NCI-H1436 (cell line): ENCODE measurements at regions not wholly inside any gene's neighbourhood (a gene's known extent, or its start where the extent isn't known, plus 50 kb on each side); places are given as distances from the start of the nearest gene placed in this dataset.

ENCODE experiments used
- DNase-seq: peaks from one replicate; lab custom pipeline; 2025; lab: John Stamatoyannopoulos, UW

DNA sequence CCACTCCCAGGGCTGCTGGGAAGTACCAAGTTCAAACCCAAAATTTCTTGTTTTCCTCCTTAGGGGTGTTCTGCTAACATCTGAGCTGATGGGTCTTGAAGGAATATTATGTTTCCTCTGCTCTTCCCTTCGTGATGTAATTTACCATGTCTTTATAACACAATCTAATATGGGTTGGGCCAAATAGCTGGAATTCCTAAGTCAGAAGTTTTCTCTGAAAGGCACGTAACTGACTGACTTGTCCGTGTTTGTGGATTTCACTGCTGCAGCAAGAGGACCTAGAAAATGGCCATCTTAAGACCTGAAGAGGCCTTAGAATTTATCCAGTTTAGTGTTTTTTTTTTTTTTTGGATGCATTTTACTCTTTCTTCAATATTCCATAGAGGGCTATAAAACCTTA is 256.7 kb downstream of the DCDC2C start:
- DNase-seq = no peak

DNA sequence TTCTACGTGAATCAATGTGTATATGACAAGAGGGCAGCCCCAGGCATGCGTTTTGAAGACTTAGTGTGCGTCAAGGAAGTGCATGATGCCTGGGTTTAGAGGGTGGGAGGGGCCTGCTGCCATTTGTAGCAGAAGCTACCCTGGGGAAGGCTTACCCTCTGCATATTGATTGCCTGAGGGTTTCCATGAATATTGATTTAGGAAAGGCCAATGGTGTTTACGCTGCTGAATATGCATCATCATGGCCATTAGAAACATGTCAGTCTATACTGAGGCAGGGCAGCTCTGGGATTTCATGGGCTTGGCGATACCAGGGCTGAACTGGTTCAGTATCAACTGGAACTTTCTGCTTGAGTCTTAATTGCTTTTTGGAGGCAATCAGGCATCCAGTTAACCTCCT is 259.3 kb downstream of the DCDC2C start:
- DNase-seq = no peak

DNA sequence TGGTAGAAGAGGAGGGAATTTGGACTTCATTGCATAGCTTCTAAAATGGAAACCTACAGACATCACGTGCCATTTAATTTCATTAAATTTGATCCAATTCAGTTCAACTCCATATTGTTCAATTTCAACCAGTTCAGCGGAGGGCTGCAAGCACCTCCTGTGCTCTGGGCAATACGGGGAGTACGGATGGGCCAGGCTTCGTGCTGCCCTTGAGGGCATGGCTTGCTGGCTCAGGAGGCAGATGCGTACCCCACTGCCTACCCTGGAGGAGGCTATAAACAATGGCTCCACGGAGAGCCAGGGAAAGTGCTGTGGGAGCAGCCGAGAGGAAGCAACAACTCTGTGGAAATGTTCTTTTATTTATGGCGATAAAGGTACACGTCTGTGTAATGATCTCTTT is 261.8 kb downstream of the DCDC2C start:
- no peak for DNase-seq

DNA sequence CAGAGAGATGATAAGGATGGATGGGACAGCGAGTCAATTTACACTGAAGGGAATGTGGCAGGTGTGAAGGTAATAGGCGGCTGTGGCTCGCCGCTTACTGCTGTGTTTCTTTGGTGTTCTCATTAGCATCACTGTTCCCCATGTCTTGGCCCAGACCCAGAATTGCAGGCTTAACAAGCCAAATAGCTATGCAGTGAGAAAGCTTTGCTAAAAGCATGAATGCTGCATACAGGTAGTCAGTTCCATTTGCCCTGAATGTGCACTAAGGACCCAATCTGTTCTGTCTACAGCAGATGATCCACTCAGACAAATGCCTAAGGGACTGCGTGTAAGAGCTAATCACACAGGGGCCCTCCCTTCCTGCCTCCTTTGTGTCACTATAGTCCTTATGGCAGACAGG is 262.6 kb downstream of the DCDC2C start:
- peak; percentile 12 for DNase-seq

DNA sequence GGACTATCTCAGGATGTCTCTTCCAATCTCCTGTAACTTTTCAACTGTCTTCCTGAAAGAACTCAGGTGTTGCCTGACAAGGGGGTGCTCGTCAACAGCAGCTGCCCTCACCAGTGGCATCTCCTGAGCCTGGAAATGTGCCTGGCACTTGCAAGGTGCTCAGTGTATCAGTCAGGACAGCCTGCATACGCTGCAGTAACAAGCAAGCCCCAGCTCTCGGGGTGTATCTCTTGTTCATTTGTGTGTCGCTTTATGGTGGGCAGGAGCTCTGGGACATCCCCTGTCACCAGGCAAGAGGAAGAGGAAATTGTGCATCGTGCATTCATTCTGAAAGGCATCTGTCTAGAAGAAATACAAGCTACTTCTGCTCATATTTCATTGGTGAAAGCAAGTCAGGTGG is 263.1 kb downstream of the DCDC2C start:
- DNase-seq = no peak

DNA sequence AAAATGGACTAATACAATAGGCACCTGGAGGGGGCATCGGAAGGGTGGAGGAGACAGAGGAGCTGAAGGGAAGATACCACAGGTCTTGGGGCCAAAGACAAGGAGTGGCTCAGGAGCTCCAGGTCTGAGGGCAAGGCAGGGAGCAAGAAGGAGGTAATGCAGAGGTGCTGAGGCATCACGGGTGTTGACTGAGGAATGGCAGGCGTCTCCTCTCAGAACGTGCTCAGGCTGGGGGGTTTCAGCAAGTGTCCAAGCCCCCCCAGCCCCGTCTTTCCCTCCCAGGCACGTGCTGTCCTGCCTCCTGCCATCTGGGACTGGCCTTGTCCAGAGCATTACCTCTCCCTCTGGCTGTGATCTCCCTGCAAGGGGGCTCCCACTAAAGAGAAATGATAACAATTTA is 265.4 kb downstream of the DCDC2C start:
- DNase-seq = no peak

DNA sequence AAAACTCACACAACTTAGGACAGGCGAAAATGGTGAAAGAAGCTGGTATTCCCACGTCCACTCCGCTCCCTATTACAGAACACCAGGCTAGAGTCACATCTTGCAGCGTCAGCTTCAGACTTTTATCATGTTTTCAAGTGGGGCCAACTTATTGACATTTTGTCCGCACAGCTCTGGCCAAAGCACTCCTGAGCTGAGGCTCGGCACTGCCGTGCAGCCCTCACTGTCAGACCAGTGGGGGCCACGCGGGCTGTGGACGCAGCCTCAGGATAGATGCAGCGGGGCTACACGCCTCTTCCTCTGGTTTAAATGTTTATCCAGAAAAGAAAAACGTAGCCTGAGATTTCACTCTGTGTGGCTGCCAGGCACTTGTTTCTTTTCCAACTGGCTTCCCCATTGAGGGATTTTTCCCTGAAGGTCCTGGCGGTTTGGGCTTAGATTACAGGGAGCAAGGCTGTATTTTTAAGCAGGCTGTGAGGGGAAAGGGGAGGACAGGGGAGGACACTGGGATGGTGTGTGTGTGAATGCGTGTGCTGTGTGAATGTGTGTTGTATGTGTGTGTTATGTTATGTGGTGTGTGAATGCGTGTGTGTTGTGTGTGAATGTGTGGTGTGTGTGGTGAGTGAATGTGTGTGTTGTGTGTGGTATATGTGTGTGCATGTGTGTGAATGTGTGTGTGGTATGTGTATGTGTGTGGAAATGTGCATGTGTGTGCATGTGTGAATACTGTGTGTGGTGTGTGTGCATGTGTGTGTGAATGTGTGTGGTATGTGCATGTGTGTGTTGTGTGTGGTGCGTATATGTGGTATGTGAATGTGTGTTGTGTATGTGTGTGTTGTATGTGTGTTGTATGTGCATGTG is 267.6 kb downstream of the DCDC2C start:
- no peak for DNase-seq

DNA sequence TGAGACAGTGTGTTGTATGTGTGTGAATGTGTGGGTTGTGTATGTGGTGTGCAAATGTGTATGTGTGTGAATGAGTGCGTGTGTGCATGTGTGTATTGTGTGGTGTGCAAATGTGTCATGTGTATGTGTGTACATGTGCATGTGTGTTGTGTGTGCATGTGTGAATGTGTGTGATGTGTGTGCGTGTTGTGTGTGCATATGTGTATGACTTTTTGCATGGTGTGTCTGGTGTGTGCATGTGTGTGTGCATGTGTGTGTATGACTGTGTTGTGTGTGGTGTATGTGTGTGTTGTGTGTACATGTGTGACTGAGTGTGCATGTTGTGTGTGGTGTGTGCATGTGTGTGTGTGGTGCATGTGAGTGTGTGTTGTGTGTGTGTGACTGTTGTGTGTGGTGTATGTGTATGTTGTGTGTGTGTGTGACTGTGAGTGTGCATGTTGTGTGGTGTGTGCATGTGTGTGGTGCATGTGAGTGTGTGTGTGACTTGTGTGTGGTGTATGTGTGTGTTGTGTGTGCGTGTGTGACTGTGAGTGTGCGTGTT is 268.3 kb downstream of the DCDC2C start:
- no peak for DNase-seq

DNA sequence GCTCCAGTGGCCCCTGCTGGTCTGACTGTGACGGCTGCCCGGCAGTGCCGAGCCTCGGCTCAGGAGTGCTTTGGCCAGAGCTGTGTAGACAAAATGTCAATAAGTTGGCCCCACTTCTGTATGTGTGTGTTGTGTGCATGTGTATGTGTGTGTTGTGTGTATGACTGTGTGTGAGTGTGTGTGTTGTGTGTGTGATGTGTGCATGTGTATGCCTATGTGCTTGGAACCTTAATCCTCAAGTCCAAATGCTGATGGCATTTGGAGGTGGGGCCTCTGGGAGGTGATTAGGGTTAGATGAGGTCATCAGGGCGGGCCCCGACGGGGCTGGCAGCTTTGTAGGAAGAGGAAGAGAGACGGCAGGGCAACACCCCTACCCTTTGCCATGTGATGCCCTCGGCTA is 269.0 kb downstream of the DCDC2C start:
- DNase-seq = no peak

DNA sequence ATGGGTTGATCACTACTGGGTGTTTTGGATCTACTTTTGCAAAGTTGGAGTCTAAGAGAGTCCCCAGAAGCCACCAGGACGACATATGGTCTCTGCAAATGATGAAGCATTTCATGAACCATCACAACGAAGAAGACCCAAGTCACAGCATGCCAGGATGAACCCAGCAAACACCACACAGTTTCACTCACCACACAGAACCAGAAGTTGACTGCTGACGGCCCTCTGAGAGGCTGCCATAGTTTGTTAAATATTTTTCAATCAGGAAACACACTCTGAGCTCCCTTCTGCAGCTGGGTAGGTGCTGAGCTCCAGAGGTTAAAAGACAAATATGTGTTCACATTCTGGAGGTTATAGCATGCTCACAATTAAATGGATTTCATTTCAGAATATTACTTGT is 271.4 kb downstream of the DCDC2C start:
- no peak for DNase-seq

DNA sequence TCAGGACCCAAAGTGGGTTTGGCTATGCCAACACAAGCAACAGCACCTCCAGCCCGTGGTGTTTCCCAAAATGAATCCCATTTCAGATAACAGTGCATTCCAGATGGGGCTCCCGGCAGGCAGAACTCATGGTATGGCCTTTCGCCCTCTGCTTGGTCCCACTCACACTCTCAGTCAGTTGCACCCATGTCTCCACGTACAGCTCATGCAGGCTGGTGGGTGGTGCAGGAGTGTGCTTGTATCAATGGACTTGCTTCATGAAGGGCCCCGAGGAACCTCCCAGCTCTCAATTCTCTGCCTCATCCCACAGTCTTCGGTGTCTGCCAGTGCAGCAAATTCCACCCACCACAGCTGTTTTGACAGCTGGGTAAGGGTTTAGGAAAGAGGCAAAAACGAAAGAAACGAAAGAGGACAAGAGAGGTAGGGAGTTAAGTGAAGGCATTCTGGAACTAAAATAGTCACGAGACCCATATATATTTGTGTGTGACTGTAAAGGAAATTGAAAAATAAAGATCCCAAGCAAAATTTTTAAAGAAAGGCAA is 278.1 kb downstream of the DCDC2C start:
- DNase-seq = no peak

DNA sequence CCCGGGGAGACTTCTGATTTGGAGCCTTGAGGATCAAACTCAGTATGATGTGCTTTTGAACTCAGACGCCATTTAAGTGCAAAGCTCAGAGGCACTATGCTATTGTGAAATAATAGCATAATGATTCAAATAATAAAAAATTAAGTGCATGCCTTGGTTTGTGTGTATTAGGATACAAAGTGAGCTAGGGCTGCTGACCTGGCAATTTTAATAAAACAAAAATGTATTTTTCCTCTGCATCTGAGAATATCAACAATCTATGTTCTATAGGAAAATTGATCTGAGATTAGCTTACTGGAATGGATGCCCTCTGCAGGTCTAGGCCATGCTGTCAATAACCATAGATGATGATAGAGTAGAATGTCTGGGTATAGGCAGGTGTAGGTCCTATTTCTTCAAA is 278.8 kb downstream of the DCDC2C start:
- DNase-seq = no peak

DNA sequence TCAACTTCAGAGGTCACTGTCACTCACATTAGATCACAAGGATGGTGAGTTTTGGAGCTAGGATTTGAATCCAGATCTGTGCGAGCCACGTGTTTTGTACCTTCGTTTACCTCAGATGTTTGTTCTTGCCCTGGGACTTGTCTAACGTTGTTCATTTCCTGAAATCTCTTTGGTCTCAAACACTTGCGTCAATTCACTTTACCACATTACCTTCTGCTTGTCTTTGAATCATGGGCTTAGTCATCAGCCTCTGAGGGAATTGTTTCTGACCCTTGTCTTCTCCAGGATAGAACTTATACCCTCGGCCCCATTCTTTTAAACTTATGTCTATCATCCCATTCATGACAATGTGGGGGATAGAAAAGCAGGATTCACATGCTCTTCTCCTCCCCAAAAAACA is 282.7 kb downstream of the DCDC2C start:
- no peak for DNase-seq

DNA sequence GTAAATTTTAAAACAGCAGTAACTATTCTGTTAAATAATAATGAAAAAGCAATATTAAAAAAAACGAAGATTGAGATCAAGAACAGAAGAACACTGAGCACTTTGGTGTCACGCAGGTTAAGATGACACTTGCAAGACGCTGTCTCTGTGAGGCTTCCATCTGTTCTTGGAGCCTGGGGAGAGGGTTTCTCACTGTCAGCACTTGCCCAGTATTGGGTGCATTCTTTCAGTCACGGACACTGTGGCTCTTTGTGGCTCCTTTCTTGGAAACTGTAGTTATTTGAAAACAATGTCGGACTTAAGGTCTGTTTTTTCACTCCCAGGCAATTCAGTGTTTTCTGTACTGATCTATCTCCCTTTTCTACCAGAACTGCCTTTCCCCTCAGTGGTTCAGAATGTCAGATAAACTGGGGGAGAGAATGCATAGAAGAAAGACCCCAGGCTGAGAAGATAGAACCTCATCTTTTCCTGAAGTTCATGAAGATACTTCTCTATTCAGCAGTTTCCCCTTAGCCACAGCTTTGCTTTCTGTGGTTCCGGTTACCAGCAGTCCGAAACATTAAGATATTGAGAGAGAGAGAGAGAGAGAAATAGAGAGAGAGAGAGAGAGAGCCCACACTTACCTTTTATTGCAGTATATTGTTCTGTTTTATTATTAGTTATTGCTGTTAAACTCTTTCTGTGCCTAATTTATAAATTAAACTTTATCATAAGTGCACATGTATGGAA is 283.3 kb downstream of the DCDC2C start:
- DNase-seq = no peak

DNA sequence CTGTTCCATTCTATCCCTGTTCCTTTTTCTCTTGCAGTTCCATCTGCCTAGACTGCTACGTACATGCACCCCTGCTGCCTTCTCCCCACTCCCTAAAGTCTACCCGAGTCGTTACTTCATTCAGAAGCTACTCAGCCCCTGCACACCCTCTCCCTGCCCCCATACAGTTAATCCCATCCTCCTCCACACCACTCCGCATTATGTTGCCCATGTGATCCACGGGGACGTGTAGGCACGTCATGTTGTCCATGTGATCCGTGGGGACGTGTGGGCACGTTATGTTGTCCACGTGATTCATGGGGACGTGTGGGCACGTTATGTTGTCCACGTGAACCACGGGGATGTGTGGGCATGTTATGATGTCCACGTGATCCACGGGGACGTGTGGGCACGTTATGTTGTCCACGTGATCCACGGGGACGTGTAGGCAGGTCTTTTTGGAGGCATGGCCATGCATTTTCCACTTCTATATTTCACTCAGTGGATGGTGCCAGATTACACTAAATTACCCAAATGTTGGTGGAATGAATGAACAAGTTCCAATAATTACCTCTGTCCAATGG is 299.5 kb downstream of the DCDC2C start:
- no peak for DNase-seq

DNA sequence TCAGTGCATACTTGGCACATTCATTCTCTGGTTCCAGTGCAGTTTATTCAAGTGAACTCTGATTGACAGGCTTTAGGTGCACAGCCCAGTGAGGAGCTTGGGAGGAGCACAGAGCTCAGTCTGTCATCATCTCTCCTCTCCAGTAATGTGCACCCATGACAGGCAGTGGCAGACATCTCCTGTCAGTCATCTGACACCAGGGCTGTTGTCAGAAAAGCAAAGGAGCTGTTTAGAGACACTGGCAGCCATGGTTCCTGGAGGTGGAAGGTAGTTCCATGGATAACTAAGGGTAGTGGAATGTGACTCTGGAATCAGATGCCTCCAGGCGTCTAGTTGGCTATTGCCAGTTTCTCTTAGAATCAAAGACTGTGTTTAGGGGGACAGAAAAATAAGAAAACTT is 308.8 kb downstream of the DCDC2C start:
- DNase-seq = no peak

DNA sequence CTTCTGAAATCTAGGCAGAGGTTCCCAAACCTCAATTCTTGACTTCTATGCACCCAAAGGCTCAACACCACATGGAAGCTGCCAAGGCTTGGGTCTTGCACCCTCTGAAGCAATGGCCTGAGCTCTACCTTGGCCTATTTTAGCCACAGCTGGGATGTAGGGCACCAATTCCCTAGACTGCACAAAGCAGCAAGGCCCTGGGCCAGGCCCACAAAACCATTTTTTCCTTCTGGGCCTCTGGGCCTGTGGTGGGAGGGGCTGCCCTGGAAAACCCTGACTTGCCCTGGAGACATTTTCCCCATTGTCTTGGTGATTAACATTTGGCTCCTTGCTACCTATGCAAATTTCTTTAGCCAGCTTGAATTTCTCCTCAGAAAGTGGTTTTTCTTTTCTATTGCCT is 315.2 kb downstream of the DCDC2C start:
- DNase-seq = no peak

DNA sequence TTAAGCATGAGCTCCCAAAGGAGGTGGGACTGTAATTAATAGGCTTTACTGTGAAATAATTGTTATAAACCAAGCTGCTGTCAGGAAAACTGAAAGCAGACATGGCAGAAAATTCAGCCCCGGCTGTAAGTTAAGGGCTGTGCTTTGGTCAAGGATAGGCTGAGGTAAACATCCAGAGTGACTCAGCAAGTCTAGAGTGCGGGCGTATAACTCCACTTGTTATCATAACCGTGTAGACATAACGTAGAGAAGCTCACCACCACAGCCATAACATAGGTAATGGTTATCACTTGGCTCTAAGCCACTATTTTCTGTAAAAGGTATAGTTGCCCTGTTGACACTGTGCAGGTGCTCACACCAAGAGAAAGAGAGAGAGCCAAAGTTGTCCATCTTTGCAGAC is 316.8 kb downstream of the DCDC2C start:
- no peak for DNase-seq

DNA sequence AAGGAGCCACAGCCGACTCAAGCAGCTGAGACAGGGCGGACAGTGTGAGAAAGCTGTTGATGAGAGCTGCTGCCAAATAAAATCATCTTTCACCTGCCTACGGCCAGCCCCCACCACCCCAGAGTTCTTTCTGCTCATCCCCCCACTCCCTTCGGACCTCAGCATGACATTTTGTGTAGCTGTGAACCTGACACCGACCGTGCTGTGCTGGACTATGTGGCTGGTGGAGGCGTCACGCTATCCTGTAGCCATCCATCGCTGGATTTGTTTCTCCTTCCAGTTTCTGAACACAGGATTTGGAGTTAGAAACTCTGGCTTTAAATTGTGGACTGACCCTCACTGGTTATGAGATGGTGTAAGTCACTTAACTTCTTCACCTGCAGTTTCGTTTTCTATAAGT is 317.3 kb downstream of the DCDC2C start:
- DNase-seq = no peak

DNA sequence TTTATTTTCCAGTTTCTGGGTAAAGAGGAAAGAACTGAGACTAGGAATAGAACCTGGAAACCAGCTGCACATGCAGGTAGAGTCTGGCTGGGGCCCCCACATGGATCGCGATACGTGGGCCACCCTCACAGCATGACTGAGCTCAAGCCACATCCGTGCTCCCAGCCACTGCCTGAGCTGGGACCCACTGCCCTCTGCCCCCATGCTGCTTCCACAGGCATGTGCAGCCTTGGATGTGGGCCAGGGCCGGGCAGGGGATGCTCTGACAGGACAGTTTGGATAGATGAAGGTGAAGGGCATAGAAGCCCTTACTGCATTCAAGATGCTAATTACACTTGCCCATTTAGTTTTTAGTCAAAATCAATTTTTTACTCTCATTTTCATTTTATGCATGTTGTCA is 321.2 kb downstream of the DCDC2C start:
- DNase-seq = no peak

DNA sequence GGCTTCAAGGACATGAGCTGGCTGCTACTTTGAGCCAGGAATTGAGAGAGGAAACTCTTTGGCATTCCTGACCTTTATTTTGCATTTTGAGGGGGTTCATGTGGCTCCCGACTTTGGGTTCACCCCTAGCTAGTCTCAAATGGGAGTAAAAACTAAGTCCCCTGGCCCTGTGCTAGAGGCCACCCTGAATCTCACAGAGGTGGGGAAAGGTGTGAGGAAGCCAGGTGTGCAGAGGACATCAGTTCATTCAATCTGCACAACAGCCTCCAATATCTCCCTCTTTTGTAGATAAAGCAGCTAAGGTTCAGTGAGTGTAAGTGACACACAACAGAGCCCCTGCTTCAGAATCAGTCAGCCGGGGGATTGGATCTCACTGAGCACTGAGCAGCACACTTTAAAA is 325.7 kb downstream of the DCDC2C start:
- no peak for DNase-seq

DNA sequence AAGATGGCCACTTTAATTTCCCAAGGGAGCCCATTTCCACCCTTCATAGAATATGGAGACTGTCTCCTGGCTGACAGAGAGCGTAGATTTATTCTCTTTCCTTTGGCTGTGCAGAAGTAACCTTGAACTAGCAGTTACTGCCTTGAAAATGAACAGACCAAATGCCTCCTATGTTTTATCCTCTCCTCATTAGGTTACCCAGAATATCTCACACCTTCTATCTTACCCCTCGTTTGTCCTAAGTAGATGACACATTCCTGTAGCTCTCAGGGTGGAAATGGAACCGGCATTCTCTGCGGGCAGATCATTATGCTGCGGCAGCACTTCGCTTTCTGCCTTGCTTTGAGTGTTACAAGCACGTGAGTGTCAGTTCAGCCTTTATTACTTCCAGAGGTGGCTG is 336.5 kb downstream of the DCDC2C start:
- DNase-seq = no peak
